GM18517 (cell line): ENCODE measurements at regions not wholly inside any gene's neighbourhood (a gene's known extent, or its start where the extent isn't known, plus 50 kb on each side); places are given as distances from the start of the nearest gene placed in this dataset.
"Not testable (repeated sequence)": the region's sequence is repeated elsewhere in the genome, so short reads cannot be mapped to it uniquely, and the experiment has no call there.

Experiments
- ATAC-seq: cut with Tn5 transposase; IDR thresholded peaks from one replicate; pipeline ENCODE4 v1.9.1; 2021; ENCODE audit warnings: mild to moderate bottlenecking, moderate library complexity; ENCODE audit not compliant: unreplicated experiment

GRCh38 chr4:126395664-126396063 lies 1080.9 kb downstream of the FAT4 start:
- ATAC-seq, result no peak

GRCh38 chr4:126396121-126396520 lies 1081.4 kb downstream of the FAT4 start:
- no peak for ATAC-seq

- no peak for ATAC-seq
Measured at GRCh38 chr4:126396703-126397102, 1081.9 kb downstream of the FAT4 start.

- ATAC-seq, result no peak
Measured at GRCh38 chr4:126404549-126404948, 1089.8 kb downstream of the FAT4 start.

- ATAC-seq, result no peak
Measured at GRCh38 chr4:126405369-126405982, 1090.7 kb downstream of the FAT4 start.

GRCh38 chr4:126409746-126410145 lies 1095.0 kb downstream of the FAT4 start:
- no peak for ATAC-seq

- ATAC-seq, result no peak
Measured at GRCh38 chr4:126411047-126411446, 1096.3 kb downstream of the FAT4 start.

- not testable (repeated sequence) for ATAC-seq
Measured at GRCh38 chr4:126412310-126412709, 1097.6 kb downstream of the FAT4 start.

- ATAC-seq, result no peak
Measured at GRCh38 chr4:126414741-126415140, 1100.0 kb downstream of the FAT4 start.

GRCh38 chr4:126419266-126419665 lies 1104.5 kb downstream of the FAT4 start:
- ATAC-seq, result no peak

- ATAC-seq, result no peak
Measured at GRCh38 chr4:126427853-126428252, 1113.1 kb downstream of the FAT4 start.

- ATAC-seq, result no peak
Measured at GRCh38 chr4:126431049-126431448, 1116.3 kb downstream of the FAT4 start.

- no peak for ATAC-seq
Measured at GRCh38 chr4:126435491-126435890, 1120.7 kb downstream of the FAT4 start.

- no peak for ATAC-seq
Measured at GRCh38 chr4:126440297-126440696, 1125.5 kb downstream of the FAT4 start.

- no peak for ATAC-seq
Measured at GRCh38 chr4:126441173-126442035, 1126.6 kb downstream of the FAT4 start.

- ATAC-seq, result no peak
Measured at GRCh38 chr4:126445596-126445995, 1130.8 kb downstream of the FAT4 start.

GRCh38 chr4:126446917-126447316 lies 1132.2 kb downstream of the FAT4 start:
- ATAC-seq, result no peak

GRCh38 chr4:126448086-126448845 lies 1133.5 kb downstream of the FAT4 start:
- no peak for ATAC-seq

- no peak for ATAC-seq
Measured at GRCh38 chr4:126451237-126451873, 1136.6 kb downstream of the FAT4 start.

GRCh38 chr4:126455865-126456264 lies 1141.1 kb downstream of the FAT4 start:
- no peak for ATAC-seq

- ATAC-seq, result no peak
Measured at GRCh38 chr4:126458993-126459392, 1144.2 kb downstream of the FAT4 start.
